ENCODE measurements at regions not wholly inside any gene's neighbourhood (a gene's known extent, or its start where the extent isn't known, plus 50 kb on each side); places are given as distances from the start of the nearest gene placed in this dataset.
"Not testable (repeated sequence)": the region's sequence is repeated elsewhere in the genome, so short reads cannot be mapped to it uniquely, and the experiment has no call there.

GRCh38 chr2:90226465-90227072, 1535.1 kb downstream of the RPIA start:
- not testable (repeated sequence) for H3K4me1 ChIP-seq (ENCODE audit: insufficient read depth, low read length, poor library complexity, severe bottlenecking); H3K4me3 ChIP-seq (ENCODE audit: low read length, poor library complexity, severe bottlenecking); H3K79me2 ChIP-seq (ENCODE audit: insufficient read depth, low read length); H2AFZ ChIP-seq (ENCODE audit: low read length); H3K4me2 ChIP-seq (ENCODE audit: low read depth, low read length, poor library complexity, severe bottlenecking); H3K36me3 ChIP-seq (ENCODE audit: insufficient read depth, low read length); H4K20me1 ChIP-seq (ENCODE audit: insufficient read depth, low read length, poor library complexity, severe bottlenecking); H3K27me3 ChIP-seq (ENCODE audit: insufficient read depth, low read length, poor library complexity, severe bottlenecking); H3K9me2 ChIP-seq (replicated peaks; ENCODE audit: low read depth, low read length); H3F3A ChIP-seq (ENCODE audit: low read depth); H3K9me3 ChIP-seq (ENCODE audit: insufficient read depth, low read depth, low read length); H3K9ac ChIP-seq (ENCODE audit: low read depth, low read length, poor library complexity, severe bottlenecking)
- TF ChIP-seq CTCF (conservative IDR thresholded peaks at IDR 0.05; ENCODE audit: low read length), result peak; percentile 27; the same call in 1 of the 2 replicates

- not testable (repeated sequence) for H2AFZ ChIP-seq (ENCODE audit: low read length); H3K36me3 ChIP-seq (ENCODE audit: insufficient read depth, low read length); H3K27me3 ChIP-seq (ENCODE audit: insufficient read depth, low read length, poor library complexity, severe bottlenecking); H3K9me3 ChIP-seq (ENCODE audit: insufficient read depth, low read depth, low read length); H3K4me1 ChIP-seq (ENCODE audit: insufficient read depth, low read length, poor library complexity, severe bottlenecking); H3K4me3 ChIP-seq (ENCODE audit: low read length, poor library complexity, severe bottlenecking); H3K9ac ChIP-seq (ENCODE audit: low read depth, low read length, poor library complexity, severe bottlenecking); H4K20me1 ChIP-seq (ENCODE audit: insufficient read depth, low read length, poor library complexity, severe bottlenecking); H3K9me2 ChIP-seq (replicated peaks; ENCODE audit: low read depth, low read length); H3K79me2 ChIP-seq (ENCODE audit: insufficient read depth, low read length); H3K4me2 ChIP-seq (ENCODE audit: low read depth, low read length, poor library complexity, severe bottlenecking); H3F3A ChIP-seq (ENCODE audit: low read depth)
Observed at GRCh38 chr2:90231199-90231598, 1539.7 kb downstream of the RPIA start.

- H4K20me1 ChIP-seq (ENCODE audit: insufficient read depth, low read length, poor library complexity, severe bottlenecking); H3F3A ChIP-seq (ENCODE audit: low read depth); H3K79me2 ChIP-seq (ENCODE audit: insufficient read depth, low read length); H3K4me1 ChIP-seq (ENCODE audit: insufficient read depth, low read length, poor library complexity, severe bottlenecking); H3K9me3 ChIP-seq (ENCODE audit: insufficient read depth, low read depth, low read length); H3K9me2 ChIP-seq (replicated peaks; ENCODE audit: low read depth, low read length); H3K4me2 ChIP-seq (ENCODE audit: low read depth, low read length, poor library complexity, severe bottlenecking); H3K4me3 ChIP-seq (ENCODE audit: low read length, poor library complexity, severe bottlenecking); H2AFZ ChIP-seq (ENCODE audit: low read length); H3K27me3 ChIP-seq (ENCODE audit: insufficient read depth, low read length, poor library complexity, severe bottlenecking); H3K9ac ChIP-seq (ENCODE audit: low read depth, low read length, poor library complexity, severe bottlenecking); H3K36me3 ChIP-seq (ENCODE audit: insufficient read depth, low read length): not testable (repeated sequence)
Observed at GRCh38 chr2:90235452-90235851, 1544.0 kb downstream of the RPIA start.

- not testable (repeated sequence) for H3K4me3 ChIP-seq (ENCODE audit: low read length, poor library complexity, severe bottlenecking); H3F3A ChIP-seq (ENCODE audit: low read depth); H3K79me2 ChIP-seq (ENCODE audit: insufficient read depth, low read length); H4K20me1 ChIP-seq (ENCODE audit: insufficient read depth, low read length, poor library complexity, severe bottlenecking); H2AFZ ChIP-seq (ENCODE audit: low read length); H3K4me2 ChIP-seq (ENCODE audit: low read depth, low read length, poor library complexity, severe bottlenecking); H3K9me3 ChIP-seq (ENCODE audit: insufficient read depth, low read depth, low read length); H3K36me3 ChIP-seq (ENCODE audit: insufficient read depth, low read length); H3K4me1 ChIP-seq (ENCODE audit: insufficient read depth, low read length, poor library complexity, severe bottlenecking); H3K27me3 ChIP-seq (ENCODE audit: insufficient read depth, low read length, poor library complexity, severe bottlenecking); H3K9ac ChIP-seq (ENCODE audit: low read depth, low read length, poor library complexity, severe bottlenecking); H3K9me2 ChIP-seq (replicated peaks; ENCODE audit: low read depth, low read length)
Observed at GRCh38 chr2:90237923-90238361, 1546.5 kb downstream of the RPIA start.

GRCh38 chr2:90238505-90239230, 1547.2 kb downstream of the RPIA start:
- not testable (repeated sequence) for H4K20me1 ChIP-seq (ENCODE audit: insufficient read depth, low read length, poor library complexity, severe bottlenecking); H3K9me2 ChIP-seq (replicated peaks; ENCODE audit: low read depth, low read length); H2AFZ ChIP-seq (ENCODE audit: low read length); H3K4me1 ChIP-seq (ENCODE audit: insufficient read depth, low read length, poor library complexity, severe bottlenecking); H3K79me2 ChIP-seq (ENCODE audit: insufficient read depth, low read length); H3K4me3 ChIP-seq (ENCODE audit: low read length, poor library complexity, severe bottlenecking); H3K9ac ChIP-seq (ENCODE audit: low read depth, low read length, poor library complexity, severe bottlenecking); H3F3A ChIP-seq (ENCODE audit: low read depth); H3K4me2 ChIP-seq (ENCODE audit: low read depth, low read length, poor library complexity, severe bottlenecking); H3K9me3 ChIP-seq (ENCODE audit: insufficient read depth, low read depth, low read length); H3K36me3 ChIP-seq (ENCODE audit: insufficient read depth, low read length); H3K27me3 ChIP-seq (ENCODE audit: insufficient read depth, low read length, poor library complexity, severe bottlenecking)

- not testable (repeated sequence) for H3K4me3 ChIP-seq (ENCODE audit: low read length, poor library complexity, severe bottlenecking); H3F3A ChIP-seq (ENCODE audit: low read depth); H3K9me3 ChIP-seq (ENCODE audit: insufficient read depth, low read depth, low read length); H3K4me2 ChIP-seq (ENCODE audit: low read depth, low read length, poor library complexity, severe bottlenecking); H3K9ac ChIP-seq (ENCODE audit: low read depth, low read length, poor library complexity, severe bottlenecking); H4K20me1 ChIP-seq (ENCODE audit: insufficient read depth, low read length, poor library complexity, severe bottlenecking); H3K79me2 ChIP-seq (ENCODE audit: insufficient read depth, low read length); H3K36me3 ChIP-seq (ENCODE audit: insufficient read depth, low read length); H3K4me1 ChIP-seq (ENCODE audit: insufficient read depth, low read length, poor library complexity, severe bottlenecking); H2AFZ ChIP-seq (ENCODE audit: low read length); H3K27me3 ChIP-seq (ENCODE audit: insufficient read depth, low read length, poor library complexity, severe bottlenecking); H3K9me2 ChIP-seq (replicated peaks; ENCODE audit: low read depth, low read length)
Observed at GRCh38 chr2:90239769-90240168, 1548.3 kb downstream of the RPIA start.
